MM.1S (cell line): ENCODE measurements at regions not wholly inside any gene's neighbourhood (a gene's known extent, or its start where the extent isn't known, plus 50 kb on each side); places are given as distances from the start of the nearest gene placed in this dataset.

Source experiments
- CTCF ChIP-seq: fragments of 300-600 bp; sonication (generic); IDR thresholded peaks from 2 replicates; pipeline ENCODE4 v1.5.1; 2016; ENCODE audit warnings: antibody characterized with exemption, low read length, mixed read lengths
- EZH2 ChIP-seq: fragments of 300-600 bp; sonication (generic); optimal IDR thresholded peaks from 2 replicates; pipeline ENCODE3; 2017; ENCODE audit warnings: low read depth, mild to moderate bottlenecking, antibody characterized with exemption, low read length, mixed read lengths

- no peak for TF ChIP-seq EZH2
- no peak for TF ChIP-seq CTCF
Measured at GRCh38 chrX:46173159-46173558, 372.1 kb downstream of the ZNF674 start.
